ENCODE measurements at regions not wholly inside any gene's neighbourhood (a gene's known extent, or its start where the extent isn't known, plus 50 kb on each side); places are given as distances from the start of the nearest gene placed in this dataset.

GRCh38 chr4:59518005-59518823 is 1681.9 kb upstream of the ADGRL3 start:
- DNase-seq (ENCODE audit: low read depth): no peak
- in situ Hi-C loops (cut with HindIII; ENCODE audit: low sequenced_read_pairs): no loop called here
- no peak for TF ChIP-seq CTCF (IDR thresholded peaks at IDR 0.05; ENCODE audit: low read depth, low read length, missing control alignments)

GRCh38 chr4:59525885-59526284 is 1674.2 kb upstream of the ADGRL3 start:
- in situ Hi-C loops (cut with HindIII; ENCODE audit: low sequenced_read_pairs): no loop called here
- no peak for DNase-seq (ENCODE audit: low read depth)
- TF ChIP-seq CTCF (IDR thresholded peaks at IDR 0.05; ENCODE audit: low read depth, low read length, missing control alignments): no peak
- no peak overlapping the region for H3K4me3 ChIP-seq (ENCODE audit: low read depth, low read length)

More at GRCh38 chr4:59518005-59518823, 1681.9 kb upstream of the ADGRL3 start:
- no peak overlapping the region for H3K4me3 ChIP-seq (ENCODE audit: low read depth, low read length)

- no peak for TF ChIP-seq CTCF (IDR thresholded peaks at IDR 0.05; ENCODE audit: low read depth, low read length, missing control alignments)
- in situ Hi-C loops (cut with HindIII; ENCODE audit: low sequenced_read_pairs): no loop called here
- DNase-seq (ENCODE audit: low read depth): no peak
- H3K4me3 ChIP-seq (ENCODE audit: low read depth, low read length): no peak overlapping the region
These were observed 1664.6 kb upstream of the ADGRL3 start for GRCh38 chr4:59535541-59535940.

DNA sequence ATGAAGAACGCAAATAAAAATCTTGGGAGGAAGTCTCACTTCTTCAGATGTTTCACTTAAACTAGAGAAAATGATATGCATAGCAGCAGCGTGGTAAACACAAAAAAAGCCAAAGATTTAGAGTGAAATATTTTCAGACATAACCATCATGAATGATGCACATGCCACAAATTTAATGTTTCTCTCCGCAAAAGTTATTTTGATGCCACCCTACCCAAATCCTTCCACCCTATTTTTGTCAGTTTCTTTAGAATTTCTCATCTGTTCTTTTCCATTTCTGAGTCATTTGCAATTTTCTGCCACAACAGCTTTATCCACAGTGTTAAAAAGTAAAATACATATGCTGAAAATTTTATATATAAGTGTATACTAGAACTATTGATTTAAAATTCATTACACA is 1663.7 kb upstream of the ADGRL3 start:
- no peak overlapping the region for H3K4me3 ChIP-seq (ENCODE audit: low read depth, low read length)
- DNase-seq (ENCODE audit: low read depth): no peak
- TF ChIP-seq CTCF (IDR thresholded peaks at IDR 0.05; ENCODE audit: low read depth, low read length, missing control alignments): no peak
- in situ Hi-C loops (cut with HindIII; ENCODE audit: low sequenced_read_pairs): no loop called here

DNA sequence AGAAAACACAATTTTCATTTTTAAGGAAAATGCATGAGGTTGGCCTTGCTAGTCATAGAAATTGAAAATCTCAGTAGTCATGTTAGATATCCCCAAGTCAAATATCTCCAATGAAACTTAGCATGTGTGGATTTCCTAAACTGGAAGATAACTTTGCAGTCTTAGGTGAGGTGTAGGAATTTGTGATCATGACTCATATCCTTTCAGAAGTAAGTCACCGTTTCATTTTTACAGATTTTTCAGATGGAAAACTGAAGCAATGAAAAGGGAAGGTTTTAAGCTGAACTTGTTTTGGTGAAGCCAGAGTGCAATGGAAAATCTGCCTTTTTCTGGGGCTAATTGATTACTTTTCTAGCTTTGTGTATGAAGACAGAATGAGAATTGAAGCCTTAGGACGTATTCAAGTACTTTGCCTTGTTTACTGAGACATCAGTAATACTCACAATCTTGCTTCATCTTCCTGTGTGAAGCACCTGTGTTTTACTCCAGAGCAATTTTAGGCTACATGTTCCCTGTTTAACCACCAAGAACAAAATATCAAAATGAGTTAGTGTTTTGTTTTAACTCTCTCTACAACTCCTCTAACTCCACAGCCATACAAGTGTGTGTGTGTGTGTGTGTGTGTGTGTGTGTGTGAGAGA is 1662.8 kb upstream of the ADGRL3 start:
- no peak for DNase-seq (ENCODE audit: low read depth)
- no peak overlapping the region for H3K4me3 ChIP-seq (ENCODE audit: low read depth, low read length)
- no peak for TF ChIP-seq CTCF (IDR thresholded peaks at IDR 0.05; ENCODE audit: low read depth, low read length, missing control alignments)
- in situ Hi-C loops (cut with HindIII; ENCODE audit: low sequenced_read_pairs): no loop called here

DNA sequence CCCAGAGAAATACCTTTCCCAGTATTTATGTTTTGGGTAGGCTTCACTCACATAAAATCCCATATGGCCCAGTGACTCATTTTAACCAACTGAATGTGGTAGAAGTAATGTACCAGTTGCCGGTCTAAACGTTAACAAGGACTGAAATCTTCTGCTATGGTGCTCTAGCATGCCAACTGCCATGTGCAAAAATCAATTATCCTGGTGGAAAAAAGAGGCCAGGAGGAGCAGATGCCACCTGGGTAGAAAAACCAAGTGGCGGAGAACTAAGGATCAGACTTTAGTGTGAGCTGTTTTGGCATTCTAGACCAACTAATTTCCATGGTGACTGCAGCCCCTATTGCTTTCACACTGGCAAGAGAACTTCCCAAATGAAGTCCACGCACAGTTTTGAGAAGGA is 1660.7 kb upstream of the ADGRL3 start:
- DNase-seq (ENCODE audit: low read depth): no peak
- H3K4me3 ChIP-seq (ENCODE audit: low read depth, low read length): no peak overlapping the region
- in situ Hi-C loops (cut with HindIII; ENCODE audit: low sequenced_read_pairs): no loop called here
- TF ChIP-seq CTCF (IDR thresholded peaks at IDR 0.05; ENCODE audit: low read depth, low read length, missing control alignments): no peak

Data from astrocyte of the cerebellum (primary cell).